HEK293 (cell line): ENCODE measurements at regions not wholly inside any gene's neighbourhood (a gene's known extent, or its start where the extent isn't known, plus 50 kb on each side); places are given as distances from the start of the nearest gene placed in this dataset.

Experiments
- CTCF ChIA-PET: fragments of 350-600 bp; formaldehyde crosslinking; extraction: SDS; loops from one replicate; lab custom pipeline; 2021; ENCODE audit warnings: antibody characterized with exemption; lab: Yijun Ruan, JAX
- POLR2A ChIA-PET: fragments of 300-600 bp; formaldehyde crosslinking; extraction: SDS; loops from one replicate; lab custom pipeline; 2020; ENCODE audit warnings: antibody characterized with exemption, inconsistent platforms; lab: Yijun Ruan, JAX
- H3K27ac ChIP-seq: fragments of 200-500 bp; sonication (Bioruptor generic); 2 replicates; pipeline ENCODE4 v1.5.1; 2014; ENCODE audit warnings: low read depth, low read length, control low read depth, inconsistent platforms; ENCODE audit errors: extremely low read depth
- H3K36me3 ChIP-seq, 2 experiments: fragments of 200-500 bp in 1 of 2; sonication (Bioruptor generic) in 1 of 2; 1 replicate in 1 of 2; 2 replicates in 1 of 2; pipeline ENCODE4 v1.5.1; 2014 to 2017; ENCODE audit warnings: inconsistent platforms in 2 of 2, low read length in 2 of 2; ENCODE audit not compliant: control insufficient read depth in 2 of 2, insufficient read depth in 1 of 2
- H3K4me1 ChIP-seq: fragments of 200-500 bp; sonication (Bioruptor generic); 2 replicates; pipeline ENCODE4 v1.5.1; 2014; ENCODE audit warnings: mild to moderate bottlenecking, low read length, inconsistent platforms; ENCODE audit not compliant: control insufficient read depth, insufficient read depth
- H3K4me3 ChIP-seq: 2 replicates; pipeline ENCODE4 v1.5.1; 2011; ENCODE audit warnings: low read depth, mild to moderate bottlenecking, control low read depth, low read length, moderate library complexity
- H3K9me3 ChIP-seq: fragments of 200-500 bp; sonication (Bioruptor generic); 2 replicates; pipeline ENCODE4 v1.5.1; 2014; ENCODE audit warnings: low read depth, low read length, inconsistent platforms; ENCODE audit not compliant: control insufficient read depth, insufficient read depth
- HOXD13 ChIP-seq: sonication (generic); formaldehyde crosslinking; IDR thresholded peaks from 2 replicates; pipeline ENCODE4 v1.8.0; 2022; ENCODE audit warnings: missing genetic modification reagents, borderline replicate concordance
- KLF7 ChIP-seq: fragments of 450-650 bp; formaldehyde crosslinking; IDR thresholded peaks from 2 replicates; pipeline ENCODE4 v1.5.1; 2016; ENCODE audit warnings: missing biosample characterization, missing genetic modification characterization, borderline replicate concordance
- MZF1 ChIP-seq: fragments of 450-650 bp; formaldehyde crosslinking; IDR thresholded peaks from 2 replicates; pipeline ENCODE4 v1.5.1; 2017; ENCODE audit warnings: missing biosample characterization, missing genetic modification characterization, borderline replicate concordance
- SALL2 ChIP-seq: fragments of 450-650 bp; formaldehyde crosslinking; IDR thresholded peaks from 2 replicates; pipeline ENCODE4 v1.5.0; 2017; ENCODE audit warnings: missing biosample characterization, mild to moderate bottlenecking, missing genetic modification characterization, borderline replicate concordance
- SCRT2 ChIP-seq: fragments of 450-650 bp; formaldehyde crosslinking; IDR thresholded peaks from 2 replicates; pipeline ENCODE4 v1.5.1; 2016; ENCODE audit warnings: missing biosample characterization, missing genetic modification characterization
- SETDB1 ChIP-seq: IDR thresholded peaks from one replicate; pipeline ENCODE4 v1.6.1; 2017; ENCODE audit warnings: mild to moderate bottlenecking, low read length, moderate library complexity, mixed read lengths; ENCODE audit not compliant: insufficient read length
- ZFP3 ChIP-seq: fragments of 450-650 bp; formaldehyde crosslinking; IDR thresholded peaks from 2 replicates; pipeline ENCODE4 v1.5.1; 2016; ENCODE audit warnings: low read depth, missing biosample characterization, missing genetic modification characterization
- ZNF112 ChIP-seq: fragments of 450-650 bp; formaldehyde crosslinking; IDR thresholded peaks from 2 replicates; pipeline ENCODE4 v1.5.0; 2017; ENCODE audit warnings: missing biosample characterization, missing genetic modification characterization
- ZNF138 ChIP-seq: fragments of 450-650 bp; formaldehyde crosslinking; IDR thresholded peaks from 2 replicates; pipeline ENCODE4 v1.5.1; 2016; ENCODE audit warnings: missing biosample characterization, missing genetic modification characterization, borderline replicate concordance
- ZNF202 ChIP-seq: fragments of 450-650 bp; formaldehyde crosslinking; IDR thresholded peaks from 2 replicates; pipeline ENCODE4 v1.5.1; 2016; ENCODE audit warnings: missing biosample characterization, missing genetic modification characterization, borderline replicate concordance
- ZNF239 ChIP-seq: fragments of 450-650 bp; formaldehyde crosslinking; IDR thresholded peaks from 2 replicates; pipeline ENCODE4 v1.5.1; 2016; ENCODE audit warnings: missing biosample characterization, missing genetic modification characterization
- ZNF510 ChIP-seq: fragments of 450-650 bp; formaldehyde crosslinking; IDR thresholded peaks from 2 replicates; pipeline ENCODE4 v1.5.1; 2018; ENCODE audit warnings: mild to moderate bottlenecking, missing genetic modification characterization, missing biosample characterization; ENCODE audit not compliant: insufficient replicate concordance
- ZNF549 ChIP-seq: fragments of 450-650 bp; IDR thresholded peaks from 2 replicates; pipeline ENCODE4 v1.5.1; 2018; ENCODE audit warnings: missing biosample characterization, missing genetic modification characterization, mild to moderate bottlenecking, inconsistent platforms, moderate library complexity
- ZNF624 ChIP-seq: fragments of 450-650 bp; formaldehyde crosslinking; IDR thresholded peaks from 2 replicates; pipeline ENCODE4 v1.5.1; 2017; ENCODE audit warnings: missing biosample characterization, missing genetic modification characterization
- ZNF654 ChIP-seq: fragments of 450-650 bp; formaldehyde crosslinking; IDR thresholded peaks from 2 replicates; pipeline ENCODE4 v1.5.1; 2016; ENCODE audit warnings: low read depth, missing biosample characterization, missing genetic modification characterization
- ZNF747 ChIP-seq: fragments of 450-650 bp; formaldehyde crosslinking; IDR thresholded peaks from 2 replicates; pipeline ENCODE4 v1.5.1; 2016; ENCODE audit warnings: missing biosample characterization, missing genetic modification characterization
- ZNF792 ChIP-seq: fragments of 450-650 bp; formaldehyde crosslinking; IDR thresholded peaks from 2 replicates; pipeline ENCODE4 v1.5.1; 2016; ENCODE audit warnings: missing biosample characterization, missing genetic modification characterization
- ZNF843 ChIP-seq: fragments of 450-650 bp; formaldehyde crosslinking; IDR thresholded peaks from 2 replicates; pipeline ENCODE4 v1.5.1; 2016; ENCODE audit warnings: missing biosample characterization, missing genetic modification characterization
- TF ChIP-seq, protein P1 (sequence below): fragments of 450-650 bp; formaldehyde crosslinking; IDR thresholded peaks from 2 replicates; pipeline ENCODE4 v1.5.1; 2017; ENCODE audit warnings: missing biosample characterization, missing genetic modification characterization
- TF ChIP-seq, protein P2 (sequence below): fragments of 450-650 bp; formaldehyde crosslinking; IDR thresholded peaks from 2 replicates; pipeline ENCODE4 v1.5.1; 2017; ENCODE audit warnings: missing biosample characterization, missing genetic modification characterization
- TF ChIP-seq, protein P3 (sequence below): fragments of 450-650 bp; formaldehyde crosslinking; IDR thresholded peaks from 2 replicates; pipeline ENCODE4 v1.5.1; 2017; ENCODE audit warnings: missing biosample characterization, missing genetic modification characterization
- TF ChIP-seq, protein P4 (sequence below): fragments of 450-650 bp; formaldehyde crosslinking; optimal IDR thresholded peaks from 2 replicates; pipeline ENCODE3; 2016; ENCODE audit warnings: missing biosample characterization, mild to moderate bottlenecking, missing genetic modification characterization
- TF ChIP-seq, protein P5 (sequence below): fragments of 450-650 bp; formaldehyde crosslinking; IDR thresholded peaks from 2 replicates; pipeline ENCODE4 v1.5.1; 2017; ENCODE audit warnings: missing biosample characterization, missing genetic modification characterization
- TF ChIP-seq, protein P6 (sequence below): sonication (generic); formaldehyde crosslinking; IDR thresholded peaks from 2 replicates; pipeline ENCODE4 v1.8.1; 2022; ENCODE audit warnings: mild to moderate bottlenecking, moderate library complexity, missing genetic modification reagents

DNA sequence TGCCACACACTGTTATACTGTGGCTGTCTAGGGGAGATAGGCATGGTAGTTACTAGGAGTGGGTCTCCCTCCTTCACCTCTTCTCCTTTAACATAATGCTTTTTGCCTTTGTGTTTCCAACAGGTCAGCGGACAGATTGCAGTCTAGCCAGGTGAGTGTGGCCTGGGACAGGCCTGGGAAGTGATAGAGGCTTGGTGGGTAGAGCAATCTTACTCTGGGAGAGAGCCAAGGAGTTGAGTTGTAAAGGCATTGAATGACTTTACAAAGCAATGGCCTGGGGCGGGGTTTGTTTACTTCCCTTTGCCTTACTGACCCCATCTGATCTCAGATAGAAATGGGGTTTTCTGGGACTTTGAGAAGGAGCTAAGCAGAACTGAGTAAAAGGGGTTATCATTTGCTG, 51.0 kb upstream of the IKBKE start:
- H3K4me1 ChIP-seq: peaks cover 9% of the 10 kb centered on the region
- H3K36me3 ChIP-seq: peaks cover 24 to 49% of the 10 kb centered on the region in 2 experiments
- no peak overlapping the region for H3K27ac ChIP-seq
- TF ChIP-seq ZNF202 (tag by site-specific recombination) (no peak), ZNF843 (tag by site-specific recombination) (no peak), ZNF747 (tag by site-specific recombination) (no peak), ZNF792 (no peak), SETDB1 (no peak), KLF7 (tag by site-specific recombination) (no peak), MZF1 (tag by site-specific recombination) (no peak), ZFP3 (tag by site-specific recombination) (no peak)
- TF ChIP-seq, protein P1, sequence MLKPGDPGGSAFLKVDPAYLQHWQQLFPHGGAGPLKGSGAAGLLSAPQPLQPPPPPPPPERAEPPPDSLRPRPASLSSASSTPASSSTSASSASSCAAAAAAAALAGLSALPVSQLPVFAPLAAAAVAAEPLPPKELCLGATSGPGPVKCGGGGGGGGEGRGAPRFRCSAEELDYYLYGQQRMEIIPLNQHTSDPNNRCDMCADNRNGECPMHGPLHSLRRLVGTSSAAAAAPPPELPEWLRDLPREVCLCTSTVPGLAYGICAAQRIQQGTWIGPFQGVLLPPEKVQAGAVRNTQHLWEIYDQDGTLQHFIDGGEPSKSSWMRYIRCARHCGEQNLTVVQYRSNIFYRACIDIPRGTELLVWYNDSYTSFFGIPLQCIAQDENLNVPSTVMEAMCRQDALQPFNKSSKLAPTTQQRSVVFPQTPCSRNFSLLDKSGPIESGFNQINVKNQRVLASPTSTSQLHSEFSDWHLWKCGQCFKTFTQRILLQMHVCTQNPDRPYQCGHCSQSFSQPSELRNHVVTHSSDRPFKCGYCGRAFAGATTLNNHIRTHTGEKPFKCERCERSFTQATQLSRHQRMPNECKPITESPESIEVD (tag by site-specific recombination): no peak
- TF ChIP-seq, protein P2, sequence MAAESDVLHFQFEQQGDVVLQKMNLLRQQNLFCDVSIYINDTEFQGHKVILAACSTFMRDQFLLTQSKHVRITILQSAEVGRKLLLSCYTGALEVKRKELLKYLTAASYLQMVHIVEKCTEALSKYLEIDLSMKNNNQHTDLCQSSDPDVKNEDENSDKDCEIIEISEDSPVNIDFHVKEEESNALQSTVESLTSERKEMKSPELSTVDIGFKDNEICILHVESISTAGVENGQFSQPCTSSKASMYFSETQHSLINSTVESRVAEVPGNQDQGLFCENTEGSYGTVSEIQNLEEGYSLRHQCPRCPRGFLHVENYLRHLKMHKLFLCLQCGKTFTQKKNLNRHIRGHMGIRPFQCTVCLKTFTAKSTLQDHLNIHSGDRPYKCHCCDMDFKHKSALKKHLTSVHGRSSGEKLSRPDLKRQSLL (tag by site-specific recombination): no peak
- TF ChIP-seq, protein P3, sequence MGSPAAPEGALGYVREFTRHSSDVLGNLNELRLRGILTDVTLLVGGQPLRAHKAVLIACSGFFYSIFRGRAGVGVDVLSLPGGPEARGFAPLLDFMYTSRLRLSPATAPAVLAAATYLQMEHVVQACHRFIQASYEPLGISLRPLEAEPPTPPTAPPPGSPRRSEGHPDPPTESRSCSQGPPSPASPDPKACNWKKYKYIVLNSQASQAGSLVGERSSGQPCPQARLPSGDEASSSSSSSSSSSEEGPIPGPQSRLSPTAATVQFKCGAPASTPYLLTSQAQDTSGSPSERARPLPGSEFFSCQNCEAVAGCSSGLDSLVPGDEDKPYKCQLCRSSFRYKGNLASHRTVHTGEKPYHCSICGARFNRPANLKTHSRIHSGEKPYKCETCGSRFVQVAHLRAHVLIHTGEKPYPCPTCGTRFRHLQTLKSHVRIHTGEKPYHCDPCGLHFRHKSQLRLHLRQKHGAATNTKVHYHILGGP: no peak
- no peaks in the 10 kb centered on the region for H3K9me3 ChIP-seq
- CTCF ChIA-PET: interaction anchor here (0.6 kb wide), 1 partner anchor 1264 kb away, joined by 4 read pairs; no protein-coding TSS in a partner anchor
- POLR2A ChIA-PET: no interaction called here
- H3K4me3 ChIP-seq: no peak overlapping the region

DNA sequence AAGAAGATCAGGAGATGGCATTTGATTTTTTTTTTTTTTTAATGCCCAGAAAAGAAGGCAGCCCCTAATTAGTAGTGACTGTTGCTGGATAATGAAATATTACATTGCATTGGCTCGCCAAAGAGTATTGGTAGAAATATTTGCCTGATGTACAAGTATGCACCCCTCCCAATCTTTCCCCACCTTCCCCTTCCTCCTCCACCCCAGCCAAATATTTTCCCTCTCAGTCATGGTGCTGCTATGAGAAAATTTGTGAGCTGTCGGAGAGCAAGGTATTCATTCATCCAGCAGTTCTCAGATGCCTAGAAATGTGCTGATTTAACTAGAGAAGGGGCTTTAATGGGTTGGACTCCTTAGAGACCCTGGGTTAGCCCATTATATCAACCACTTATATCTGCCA, 50.5 kb upstream of the IKBKE start:
- no peak overlapping the region for H3K27ac ChIP-seq
- H3K36me3 ChIP-seq: peaks cover 24 to 51% of the 10 kb centered on the region in 2 experiments
- TF ChIP-seq ZNF654 (tag by site-specific recombination) (no peak), ZNF510 (tag by site-specific recombination) (no peak), ZNF624 (tag by site-specific recombination) (no peak), HOXD13 (no peak), ZNF239 (tag by site-specific recombination) (no peak), ZNF549 (tag by site-specific recombination) (no peak), SALL2 (tag by site-specific recombination) (no peak), ZNF112 (tag by site-specific recombination) (no peak), ZNF138 (no peak), SCRT2 (tag by site-specific recombination) (no peak)
- TF ChIP-seq, protein P4, sequence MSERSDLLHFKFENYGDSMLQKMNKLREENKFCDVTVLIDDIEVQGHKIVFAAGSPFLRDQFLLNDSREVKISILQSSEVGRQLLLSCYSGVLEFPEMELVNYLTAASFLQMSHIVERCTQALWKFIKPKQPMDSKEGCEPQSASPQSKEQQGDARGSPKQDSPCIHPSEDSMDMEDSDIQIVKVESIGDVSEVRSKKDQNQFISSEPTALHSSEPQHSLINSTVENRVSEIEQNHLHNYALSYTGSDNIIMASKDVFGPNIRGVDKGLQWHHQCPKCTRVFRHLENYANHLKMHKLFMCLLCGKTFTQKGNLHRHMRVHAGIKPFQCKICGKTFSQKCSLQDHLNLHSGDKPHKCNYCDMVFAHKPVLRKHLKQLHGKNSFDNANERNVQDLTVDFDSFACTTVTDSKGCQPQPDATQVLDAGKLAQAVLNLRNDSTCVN (tag by site-specific recombination): no peak
- TF ChIP-seq, protein P5, sequence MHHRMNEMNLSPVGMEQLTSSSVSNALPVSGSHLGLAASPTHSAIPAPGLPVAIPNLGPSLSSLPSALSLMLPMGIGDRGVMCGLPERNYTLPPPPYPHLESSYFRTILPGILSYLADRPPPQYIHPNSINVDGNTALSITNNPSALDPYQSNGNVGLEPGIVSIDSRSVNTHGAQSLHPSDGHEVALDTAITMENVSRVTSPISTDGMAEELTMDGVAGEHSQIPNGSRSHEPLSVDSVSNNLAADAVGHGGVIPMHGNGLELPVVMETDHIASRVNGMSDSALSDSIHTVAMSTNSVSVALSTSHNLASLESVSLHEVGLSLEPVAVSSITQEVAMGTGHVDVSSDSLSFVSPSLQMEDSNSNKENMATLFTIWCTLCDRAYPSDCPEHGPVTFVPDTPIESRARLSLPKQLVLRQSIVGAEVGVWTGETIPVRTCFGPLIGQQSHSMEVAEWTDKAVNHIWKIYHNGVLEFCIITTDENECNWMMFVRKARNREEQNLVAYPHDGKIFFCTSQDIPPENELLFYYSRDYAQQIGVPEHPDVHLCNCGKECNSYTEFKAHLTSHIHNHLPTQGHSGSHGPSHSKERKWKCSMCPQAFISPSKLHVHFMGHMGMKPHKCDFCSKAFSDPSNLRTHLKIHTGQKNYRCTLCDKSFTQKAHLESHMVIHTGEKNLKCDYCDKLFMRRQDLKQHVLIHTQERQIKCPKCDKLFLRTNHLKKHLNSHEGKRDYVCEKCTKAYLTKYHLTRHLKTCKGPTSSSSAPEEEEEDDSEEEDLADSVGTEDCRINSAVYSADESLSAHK: no peak
- TF ChIP-seq, protein P6, sequence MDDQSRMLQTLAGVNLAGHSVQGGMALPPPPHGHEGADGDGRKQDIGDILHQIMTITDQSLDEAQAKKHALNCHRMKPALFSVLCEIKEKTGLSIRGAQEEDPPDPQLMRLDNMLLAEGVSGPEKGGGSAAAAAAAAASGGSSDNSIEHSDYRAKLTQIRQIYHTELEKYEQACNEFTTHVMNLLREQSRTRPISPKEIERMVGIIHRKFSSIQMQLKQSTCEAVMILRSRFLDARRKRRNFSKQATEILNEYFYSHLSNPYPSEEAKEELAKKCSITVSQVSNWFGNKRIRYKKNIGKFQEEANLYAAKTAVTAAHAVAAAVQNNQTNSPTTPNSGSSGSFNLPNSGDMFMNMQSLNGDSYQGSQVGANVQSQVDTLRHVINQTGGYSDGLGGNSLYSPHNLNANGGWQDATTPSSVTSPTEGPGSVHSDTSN (CRISPR knock-in tag): no peak
- no peaks in the 10 kb centered on the region for H3K9me3 ChIP-seq
- ChIA-PET POLR2A (no interaction called here), CTCF (no interaction called here)
- H3K4me3 ChIP-seq: no peak overlapping the region
- H3K4me1 ChIP-seq: peaks cover 9% of the 10 kb centered on the region
